Activated CD8-positive, alpha-beta memory T cell treated with anti-CD3 and anti-CD28 coated beads for 24 hours (primary cell): ENCODE measurements at regions not wholly inside any gene's neighbourhood (a gene's known extent, or its start where the extent isn't known, plus 50 kb on each side); places are given as distances from the start of the nearest gene placed in this dataset.
"Not testable (repeated sequence)": the region's sequence is repeated elsewhere in the genome, so short reads cannot be mapped to it uniquely, and the experiment has no call there.

ENCODE experiments used
- DNase-seq: peaks from one replicate; pipeline ENCODE4 v3.0.0-alpha.2; 2020

DNA sequence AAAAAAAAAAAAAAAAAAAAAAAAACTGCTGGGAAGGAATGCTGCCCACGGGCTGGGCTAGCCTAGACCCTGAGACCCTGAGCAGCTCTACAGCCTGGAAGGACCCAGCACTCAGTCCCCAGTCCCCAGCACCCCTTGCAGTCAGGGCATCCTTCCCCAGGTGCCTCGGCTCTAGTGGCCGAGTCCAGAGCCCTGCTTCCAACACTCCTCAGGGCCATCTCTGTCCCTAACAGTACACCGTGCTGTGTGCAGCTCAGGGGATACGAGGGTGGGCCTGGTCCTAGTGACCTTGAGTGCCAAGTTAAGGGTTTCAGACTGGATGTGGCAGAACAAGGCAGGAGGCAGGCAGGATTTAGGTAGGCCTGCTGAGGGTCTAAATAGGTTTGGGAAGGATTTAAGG is 50.2 kb upstream of the LRP8 start:
- no peak for DNase-seq

DNA sequence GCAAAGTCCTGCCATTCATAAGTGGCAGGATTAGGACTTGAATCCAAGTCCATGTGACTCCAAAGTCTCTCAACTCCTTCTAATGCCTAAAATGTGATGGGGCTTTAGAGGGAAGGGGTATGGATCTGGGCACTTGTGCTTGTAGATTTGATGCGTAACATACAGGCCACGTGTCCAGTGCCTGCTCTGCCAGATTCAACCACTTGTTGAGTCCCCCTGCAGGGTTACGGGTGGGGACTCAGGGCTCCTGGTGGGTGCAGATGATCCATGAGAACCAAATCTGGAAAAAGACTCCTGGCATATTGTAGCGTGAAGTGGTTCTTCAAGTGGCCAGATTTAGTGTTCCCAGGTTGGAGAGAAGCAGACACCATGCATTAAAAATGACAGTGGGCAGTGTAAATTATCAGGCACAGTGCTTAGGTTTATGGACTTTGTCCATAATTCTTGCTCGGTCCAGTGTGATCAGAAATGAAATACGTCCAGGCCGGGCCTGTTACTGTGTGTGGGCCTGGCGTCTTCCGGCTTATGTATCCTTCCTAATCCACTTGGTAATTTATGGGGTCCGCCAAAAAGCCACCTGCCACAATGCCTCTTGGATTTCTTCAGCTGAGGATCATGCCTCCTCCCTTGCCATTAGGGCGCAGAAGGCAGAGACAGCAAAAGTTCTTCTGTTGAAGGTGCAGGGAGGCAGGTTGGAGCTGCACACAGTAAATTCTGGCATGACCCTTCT is 51.2 kb upstream of the LRP8 start:
- no peak for DNase-seq

DNA sequence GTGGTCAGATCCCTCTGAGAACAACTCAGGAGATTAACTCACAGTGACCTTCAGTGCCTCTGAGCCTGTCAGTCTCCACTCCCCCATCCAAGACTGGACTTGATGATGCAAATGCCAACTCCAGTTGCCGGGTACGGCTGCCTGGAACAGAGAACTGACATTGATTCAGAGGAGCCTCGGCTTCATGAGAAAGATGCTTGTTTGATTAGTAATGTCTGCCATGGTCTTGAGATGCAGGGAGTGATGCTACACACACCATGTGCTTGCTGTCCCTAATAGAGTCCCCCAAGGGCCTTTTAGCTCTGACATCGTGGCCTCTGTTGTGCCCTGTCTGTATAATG is 51.8 kb upstream of the LRP8 start:
- DNase-seq, result no peak

DNA sequence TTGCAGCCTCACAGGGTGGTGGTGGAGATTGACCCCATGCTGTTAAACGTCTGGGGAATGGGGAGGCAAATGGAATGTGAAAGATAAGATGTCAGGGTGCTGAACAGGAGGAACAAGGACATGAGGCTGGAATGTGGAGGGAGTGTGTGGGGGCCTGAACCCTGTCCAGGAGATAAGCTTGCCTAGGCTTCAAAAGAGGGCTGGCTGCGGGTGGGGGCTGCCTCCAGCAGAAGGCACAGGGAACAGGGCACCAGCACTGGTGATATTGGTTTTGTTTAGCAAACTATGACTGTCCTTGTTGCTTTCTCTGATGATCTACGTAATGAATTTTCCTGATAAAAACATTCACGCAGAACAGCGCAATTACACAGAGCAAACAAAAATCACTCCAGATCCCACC is 52.4 kb upstream of the LRP8 start:
- no peak for DNase-seq

DNA sequence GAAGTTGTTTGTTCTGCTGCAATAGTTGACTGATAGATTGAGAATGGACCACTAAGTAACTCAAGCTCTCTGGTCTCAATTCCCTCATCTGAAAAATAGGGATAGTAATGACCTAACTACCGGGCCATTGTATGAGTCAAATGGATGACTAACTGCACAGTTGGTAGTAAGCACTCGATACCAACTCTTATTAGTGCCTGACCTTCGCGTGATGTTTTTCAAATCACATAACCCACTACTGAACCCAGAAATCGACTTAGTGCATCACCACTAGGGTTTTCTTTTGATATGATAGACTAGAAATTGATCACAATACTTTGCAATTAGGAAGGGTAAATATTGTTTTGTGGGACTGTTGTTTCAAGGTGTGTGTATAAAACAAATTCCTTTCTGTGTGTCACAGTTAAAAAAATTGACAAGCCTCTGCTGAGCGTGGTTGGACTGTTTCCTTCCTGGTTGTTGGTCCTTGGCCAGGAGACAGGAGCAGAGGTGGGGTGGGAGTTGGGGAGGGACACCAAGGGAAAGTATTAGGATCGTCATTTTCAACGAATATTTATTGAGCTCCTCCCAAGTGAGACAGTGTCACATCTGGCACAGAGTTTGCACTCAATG is 54.0 kb upstream of the LRP8 start:
- no peak for DNase-seq

DNA sequence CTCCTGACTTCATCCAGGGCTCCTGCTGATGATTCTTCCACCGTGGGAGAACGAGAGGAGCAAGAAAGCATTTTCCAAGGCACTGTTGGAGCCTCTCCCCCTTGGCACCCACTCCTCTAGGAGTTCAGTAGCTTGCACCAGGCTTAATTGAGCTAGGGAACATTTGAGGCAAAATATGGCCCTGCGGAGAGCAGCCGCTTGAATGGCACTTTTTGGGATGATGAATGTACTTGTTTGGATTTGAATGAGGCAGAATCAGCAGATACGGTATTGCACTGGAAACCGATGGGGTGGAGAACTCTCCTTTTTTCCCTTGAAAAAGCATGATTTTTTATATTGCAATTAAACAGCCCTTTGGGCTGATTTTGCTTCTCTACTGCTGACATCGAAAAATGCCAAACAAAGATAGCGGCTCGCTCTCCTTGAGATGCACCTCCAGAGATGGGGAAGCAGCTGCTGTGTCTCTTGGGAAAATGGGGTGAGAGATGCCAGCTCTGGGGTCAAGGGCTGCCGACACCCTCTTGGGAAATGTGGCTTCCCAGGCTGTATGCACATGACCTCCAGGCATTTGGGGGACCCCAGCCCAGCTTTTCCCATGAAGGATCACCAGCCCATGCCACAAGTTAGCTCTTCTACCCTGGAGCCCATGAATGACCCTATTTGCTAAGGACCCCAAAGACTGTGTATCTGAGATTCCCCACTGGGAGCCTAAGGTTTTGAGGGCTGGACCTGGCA is 55.4 kb upstream of the LRP8 start:
- DNase-seq, result no peak

DNA sequence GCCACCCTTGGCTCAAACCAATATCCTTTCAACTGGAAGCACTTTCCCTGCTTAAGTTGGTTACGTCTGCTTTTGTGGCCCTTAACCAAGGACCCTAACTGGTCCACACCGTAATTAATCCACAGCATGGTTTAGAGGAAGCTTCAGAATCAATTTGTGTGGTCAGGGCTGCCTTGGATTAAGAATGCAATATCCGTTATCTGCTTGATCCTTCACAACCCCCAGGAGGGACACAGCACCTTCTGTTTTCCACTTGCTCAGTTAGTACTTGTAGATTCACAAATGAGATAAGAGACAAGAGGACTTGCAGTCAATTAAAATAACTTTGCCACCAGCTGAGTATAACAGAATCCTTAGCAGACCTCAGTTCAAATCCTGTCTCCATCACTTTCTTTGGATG is 56.9 kb upstream of the LRP8 start:
- DNase-seq, result no peak

DNA sequence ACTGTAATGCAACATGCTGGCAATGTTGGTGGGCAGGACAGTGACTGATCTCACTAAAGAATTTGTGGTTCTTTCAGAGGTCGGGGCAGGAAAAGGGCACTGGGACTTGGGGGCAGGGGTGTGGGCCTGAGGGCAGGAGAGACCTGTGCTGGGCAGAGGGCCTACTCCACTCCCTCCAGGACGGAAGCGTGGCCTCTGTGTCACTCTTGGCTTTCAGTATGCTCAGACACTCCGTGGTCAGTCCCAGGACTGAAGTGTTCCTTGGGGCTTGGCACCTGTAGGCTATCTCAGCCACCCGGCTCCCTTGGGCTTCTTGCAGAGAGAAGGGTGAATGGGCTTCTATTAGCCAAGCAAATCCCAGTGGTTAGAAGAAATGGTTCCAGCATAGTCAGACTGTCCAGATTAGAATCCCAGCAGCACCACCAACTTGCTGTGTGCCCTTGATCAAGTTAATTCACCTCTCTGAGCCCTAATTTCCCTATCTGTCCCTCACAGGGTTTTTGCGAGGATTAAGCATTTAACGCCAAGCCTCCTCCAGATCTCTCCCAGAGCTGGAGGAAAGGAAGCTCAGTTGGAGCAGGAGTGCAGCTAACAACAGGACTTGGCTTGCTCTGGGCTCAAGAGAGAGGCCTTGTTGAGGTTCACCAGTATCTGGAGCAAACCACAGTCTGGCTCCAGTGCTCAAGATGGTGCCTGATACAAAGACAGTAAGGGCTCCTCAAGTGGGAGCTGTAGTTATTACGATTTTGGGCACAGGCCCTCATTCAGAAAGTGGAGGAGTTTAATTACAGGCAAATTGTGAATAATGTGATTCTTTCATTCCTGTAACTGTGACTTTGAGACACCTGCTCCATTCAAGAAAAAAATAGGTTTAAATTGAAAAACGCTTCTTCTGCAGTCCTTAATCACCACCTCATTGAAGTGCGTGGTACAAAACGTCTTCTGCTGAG is 57.7 kb upstream of the LRP8 start:
- DNase-seq, result no peak

DNA sequence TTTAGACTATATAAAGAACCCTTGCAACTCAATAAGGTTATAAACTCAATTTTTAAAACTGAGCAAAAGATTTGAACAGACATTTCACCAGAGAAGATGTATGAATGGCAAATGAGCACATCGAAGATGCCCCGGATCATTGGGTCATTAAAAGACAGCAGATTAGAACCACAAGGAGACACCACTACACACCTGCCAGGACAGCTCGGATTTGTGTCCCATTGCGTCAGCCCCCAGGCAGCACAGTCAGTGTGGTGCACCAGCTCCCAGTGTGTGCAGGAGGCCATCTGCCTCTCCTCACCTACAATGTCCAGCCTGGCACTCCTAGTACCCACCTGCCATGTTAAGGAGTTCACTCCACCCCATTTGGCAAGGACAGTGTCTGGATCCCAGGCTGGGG is 61.1 kb upstream of the LRP8 start:
- DNase-seq, result no peak

DNA sequence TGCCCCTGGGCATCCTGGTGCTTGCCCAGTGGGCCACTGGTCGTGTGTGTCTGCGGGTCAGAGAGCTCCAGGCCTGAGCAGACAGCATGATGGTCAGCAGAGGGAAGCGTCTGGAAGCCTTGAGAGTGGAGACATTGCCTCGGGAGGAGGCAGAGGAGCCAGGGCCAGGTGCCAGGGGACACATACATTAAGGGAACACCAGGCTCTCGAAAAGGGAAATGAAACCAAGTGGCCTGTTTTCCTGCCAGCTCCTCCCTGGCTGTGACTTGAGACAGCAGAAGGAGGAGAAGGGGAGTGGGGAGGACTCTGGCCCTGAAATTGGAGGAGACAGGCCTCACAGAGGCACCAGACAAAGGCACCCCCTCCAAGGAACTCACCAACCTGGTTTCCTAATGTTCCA is 62.4 kb upstream of the LRP8 start:
- no peak for DNase-seq

DNA sequence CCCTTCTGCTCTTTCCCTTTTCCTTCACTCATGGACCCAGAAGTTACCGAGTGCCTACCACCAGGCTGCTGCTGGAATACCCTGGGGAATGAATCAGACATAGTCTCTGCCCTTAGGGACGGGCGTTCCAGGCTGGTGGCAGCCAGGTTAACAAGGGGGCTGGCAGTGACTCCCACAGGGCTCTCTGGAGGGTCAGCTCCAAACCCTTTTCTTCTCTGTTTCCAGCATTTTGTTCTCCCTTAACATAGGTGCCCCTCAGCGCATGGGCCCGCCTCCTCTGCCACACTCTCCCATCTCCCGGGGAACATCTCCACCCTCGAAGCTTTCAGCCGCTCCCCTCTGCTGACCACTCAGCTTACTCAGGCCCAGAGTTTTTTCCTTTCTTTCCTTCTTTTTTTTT is 62.9 kb upstream of the LRP8 start:
- no peak for DNase-seq

DNA sequence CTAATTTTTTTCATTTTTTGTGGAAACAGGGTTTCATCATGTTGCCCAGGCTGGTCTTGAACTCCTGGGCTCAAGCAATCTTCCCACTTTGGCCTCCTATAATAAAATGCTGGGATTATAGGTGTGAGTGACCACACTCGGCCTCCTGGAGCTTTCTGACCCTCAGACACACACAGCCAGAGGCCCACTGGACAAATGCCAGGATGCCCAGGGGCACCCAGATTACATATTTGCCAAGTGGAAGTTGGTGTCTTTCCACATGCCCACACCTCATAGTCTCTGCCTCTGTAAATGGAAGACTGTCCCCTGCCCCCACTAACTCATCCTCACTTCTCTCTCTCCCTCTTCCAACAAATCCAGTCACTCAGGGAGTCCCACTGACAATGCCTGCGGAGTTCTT is 63.4 kb upstream of the LRP8 start:
- no peak for DNase-seq

DNA sequence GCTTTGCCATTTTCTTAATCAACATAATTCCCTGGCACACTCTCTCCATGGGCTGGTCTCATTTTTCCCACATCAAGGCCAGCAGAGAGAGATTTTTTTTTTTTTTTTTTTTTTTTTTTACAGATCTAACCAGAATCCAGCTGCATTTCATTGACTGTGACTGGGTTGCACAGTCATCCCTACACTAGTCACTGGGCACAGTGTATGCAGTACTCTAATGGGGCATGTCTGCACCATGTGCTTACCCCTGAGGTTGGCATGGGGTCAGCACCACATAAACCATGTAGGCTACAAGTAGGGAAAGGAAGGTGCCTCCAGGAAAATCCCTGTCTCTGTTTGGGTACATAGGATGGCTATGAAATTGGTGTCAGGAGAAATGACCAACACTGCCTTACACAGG is 64.1 kb upstream of the LRP8 start:
- DNase-seq, result no peak

DNA sequence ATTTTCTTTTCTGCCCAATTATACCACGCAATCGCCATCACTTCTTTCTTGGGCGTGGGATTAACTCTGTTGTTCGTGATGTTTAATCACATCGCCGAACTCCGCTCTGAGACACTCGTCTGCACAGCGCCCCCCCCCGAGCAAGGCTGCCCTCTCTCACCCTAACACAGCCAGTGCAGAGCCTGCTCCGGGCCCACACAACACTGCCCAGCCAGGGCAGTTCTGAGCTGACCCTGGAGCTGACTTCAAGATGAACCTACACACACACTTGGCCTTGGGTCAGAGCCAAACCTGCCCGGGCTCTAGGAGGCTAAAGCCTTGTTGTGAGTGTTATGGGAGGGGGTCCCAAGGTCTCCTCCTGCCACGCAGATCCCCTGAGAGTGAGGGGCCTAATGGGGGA is 64.6 kb upstream of the LRP8 start:
- no peak for DNase-seq

DNA sequence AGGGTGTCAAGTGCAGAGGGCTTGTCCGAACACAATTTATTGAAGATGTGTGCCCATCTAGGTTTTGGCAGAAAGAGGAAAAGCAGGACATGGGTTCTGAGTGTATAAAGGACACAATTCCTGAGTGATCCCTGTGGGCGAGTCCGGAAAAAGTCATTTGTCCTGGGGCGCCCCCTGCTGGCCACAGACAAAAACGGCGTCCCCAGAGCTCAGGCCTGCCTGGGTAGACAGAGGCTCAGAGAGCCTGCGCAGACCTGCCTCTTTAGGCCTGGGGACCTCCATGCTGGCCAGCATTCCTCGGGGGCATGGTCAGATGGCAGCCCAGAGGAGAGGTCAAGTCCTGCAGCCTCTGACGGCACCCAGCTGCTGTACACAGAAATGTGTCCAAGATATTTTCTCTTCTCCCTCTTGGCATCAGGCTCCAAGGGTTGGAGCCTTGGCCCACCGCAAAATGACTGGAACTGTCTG is 65.5 kb upstream of the LRP8 start:
- peak; percentile 93 for DNase-seq

DNA sequence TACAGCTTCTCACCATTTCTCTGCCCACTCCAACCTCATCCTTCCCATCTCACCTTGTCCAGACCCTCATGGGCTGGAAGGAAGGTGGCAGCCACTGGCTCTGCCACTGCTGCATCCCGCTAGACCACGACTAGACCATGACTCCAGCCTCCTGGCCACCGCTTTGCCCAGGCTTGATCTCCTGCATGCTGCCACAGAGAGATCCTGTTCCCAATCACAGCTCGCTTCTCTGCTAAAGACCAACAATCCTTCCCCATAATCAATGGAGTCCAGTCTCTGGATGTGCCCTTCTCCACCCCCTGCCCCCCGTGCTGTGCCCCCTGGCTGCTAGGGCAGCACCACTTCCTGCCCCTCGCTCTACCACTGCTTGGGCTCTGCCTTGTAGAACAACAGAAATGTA is 64.9 kb upstream of the DMRTB1 start:
- no peak for DNase-seq

DNA sequence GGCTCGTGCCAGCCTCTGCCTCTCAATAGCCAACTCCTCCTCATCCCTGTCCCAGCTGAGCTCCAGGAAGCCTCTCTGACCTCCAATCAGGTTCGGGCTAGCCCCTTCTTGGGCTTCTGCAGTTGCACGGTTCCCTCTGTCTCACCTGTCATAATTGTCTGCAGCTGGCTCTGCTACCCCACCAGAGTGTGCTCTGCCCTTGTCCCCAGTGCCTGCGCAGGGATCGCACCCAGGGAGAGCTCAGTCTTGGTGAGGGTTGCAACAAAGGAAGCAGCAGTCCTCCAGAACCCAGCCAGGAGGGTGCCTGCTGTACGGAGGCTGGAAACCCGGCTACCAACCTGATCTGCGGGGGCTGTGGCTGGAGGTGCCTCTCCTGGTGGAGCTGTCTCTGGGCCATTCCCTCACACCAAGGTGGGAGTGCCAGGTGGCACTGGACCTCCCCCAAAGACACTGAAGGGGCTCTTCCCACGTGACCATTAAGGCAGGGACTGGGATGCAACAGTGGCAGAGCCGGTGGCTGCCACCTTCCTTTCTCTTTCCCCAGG is 63.5 kb upstream of the DMRTB1 start:
- no peak for DNase-seq

DNA sequence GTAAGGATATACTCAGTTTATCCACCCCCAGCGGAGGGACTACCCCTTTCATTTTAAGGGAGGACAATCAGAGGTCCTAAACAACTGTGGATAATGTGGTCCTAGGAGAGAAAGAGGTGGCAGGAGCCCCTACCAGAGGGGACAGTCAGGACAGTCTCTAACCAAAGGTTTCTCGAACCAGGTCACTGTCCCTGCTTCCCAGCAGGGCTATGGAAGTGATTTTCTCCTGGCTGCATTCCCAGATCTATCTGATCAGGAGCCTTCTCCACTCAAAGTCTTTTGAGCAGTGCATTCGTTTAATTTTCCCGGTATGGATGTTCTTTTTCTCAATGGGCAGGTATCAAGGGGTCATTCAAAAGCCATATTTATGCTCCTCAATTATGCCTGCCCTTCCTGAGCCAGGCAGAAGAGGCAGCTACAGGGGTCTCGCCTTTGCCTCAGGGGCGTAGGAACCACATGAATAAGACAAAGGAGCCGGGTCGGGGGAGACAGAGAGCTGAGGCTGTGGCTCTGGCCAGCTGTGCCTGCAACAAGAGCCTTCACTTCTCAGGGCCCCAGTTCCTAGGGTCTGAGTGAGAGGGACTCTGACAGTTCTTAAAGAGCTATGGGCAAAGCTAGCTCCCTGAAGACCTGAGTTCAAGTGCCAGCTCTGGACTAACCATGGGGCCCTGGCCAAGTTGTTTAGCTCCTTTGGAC is 62.5 kb upstream of the DMRTB1 start:
- DNase-seq, result no peak

DNA sequence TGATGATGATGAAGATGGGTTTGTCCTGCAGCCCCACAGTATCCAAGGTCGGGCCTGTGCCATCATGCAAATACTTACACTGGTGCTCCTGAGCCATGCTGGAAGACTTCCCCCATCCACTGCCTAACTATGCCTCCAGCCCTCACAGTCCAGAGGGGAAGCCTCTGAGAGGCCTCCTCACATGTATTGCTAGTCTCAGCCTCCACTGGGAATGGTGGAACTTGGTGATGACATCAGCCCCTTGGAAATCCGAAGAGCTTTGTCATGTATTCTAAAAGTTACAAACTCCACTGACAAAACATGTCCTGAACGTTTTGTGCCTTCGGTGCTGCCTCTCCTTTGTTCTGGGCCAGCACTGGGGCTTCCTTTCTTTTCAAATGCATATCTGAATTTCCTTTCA is 61.1 kb upstream of the DMRTB1 start:
- DNase-seq, result no peak

DNA sequence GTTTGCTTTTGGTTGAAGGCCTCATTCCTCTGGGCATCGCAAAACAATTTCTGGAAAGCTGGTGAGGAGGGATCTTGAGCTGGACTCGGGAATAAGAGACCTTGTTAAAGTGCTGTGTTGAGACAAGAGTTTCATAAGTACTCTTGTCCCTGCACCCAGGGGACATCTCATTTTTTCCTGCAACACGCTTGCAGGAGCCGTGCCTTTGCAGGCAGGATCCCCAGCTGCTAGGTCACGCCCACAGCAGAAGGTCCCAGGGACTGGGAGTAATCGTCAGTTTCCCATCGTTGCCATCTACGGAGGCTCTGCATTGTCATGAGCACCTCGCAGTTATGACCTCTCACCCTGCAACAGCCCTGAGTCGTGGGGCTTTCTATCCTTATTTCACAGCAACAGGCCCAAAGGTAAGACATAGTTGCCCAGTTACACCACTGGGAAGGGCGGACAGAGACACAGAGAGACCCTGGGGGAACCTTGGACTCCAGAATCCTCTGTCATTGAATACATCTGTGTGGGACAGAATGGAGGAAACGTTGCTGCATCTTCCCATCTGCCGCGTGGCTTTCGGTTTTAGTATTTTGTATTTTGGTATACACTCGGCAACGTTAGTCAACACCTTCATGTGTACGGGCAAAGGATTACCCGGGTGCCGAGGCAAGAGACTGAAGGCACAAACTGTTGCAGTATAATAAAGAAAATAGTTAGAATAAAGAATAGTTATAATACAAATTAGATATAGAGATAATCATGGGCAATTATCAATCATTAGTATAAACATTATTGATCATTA is 60.4 kb upstream of the DMRTB1 start:
- peak; percentile 40 for DNase-seq

DNA sequence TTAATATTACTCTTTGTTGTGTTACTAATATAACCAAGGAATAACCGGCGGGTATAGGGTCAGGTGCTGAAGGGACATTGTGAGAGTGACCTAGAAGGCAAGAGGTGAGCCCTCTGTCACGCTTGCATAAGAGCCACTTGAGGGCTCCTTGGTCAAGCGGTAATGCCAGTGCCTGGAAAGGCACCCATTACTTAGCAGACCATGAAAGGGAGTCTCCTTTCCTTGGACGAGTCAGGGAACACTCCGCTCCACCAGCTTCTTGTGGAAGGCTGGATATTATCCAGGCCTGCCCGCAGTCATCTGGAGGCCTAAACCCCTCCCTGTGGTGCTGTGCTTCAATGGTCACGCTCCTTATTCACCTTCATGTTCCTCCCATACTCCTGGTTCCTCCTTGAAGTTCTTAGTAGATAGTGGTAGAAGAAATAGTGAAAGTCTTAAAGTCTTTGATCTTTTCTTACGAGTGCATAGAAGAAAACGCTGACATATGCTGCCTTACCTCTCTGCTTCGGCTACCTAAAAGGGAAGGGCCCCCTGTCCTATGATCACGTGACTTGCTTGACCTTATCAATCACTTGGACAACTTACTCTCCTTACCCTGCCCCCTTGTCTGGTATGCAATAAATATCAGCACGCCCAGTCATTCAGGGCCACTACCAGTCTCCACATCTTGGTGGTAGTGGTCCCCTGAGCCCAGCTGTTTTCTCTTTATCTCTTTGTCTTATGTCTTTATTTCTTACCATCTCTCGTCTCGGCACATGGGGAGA is 59.6 kb upstream of the DMRTB1 start:
- DNase-seq, result not testable (repeated sequence)
